SJSA1 (cell line): ENCODE measurements at regions not wholly inside any gene's neighbourhood (a gene's known extent, or its start where the extent isn't known, plus 50 kb on each side); places are given as distances from the start of the nearest gene placed in this dataset.
A peak's percentile ranks its signal among the peaks of the same experiment; 100 is the strongest.

Experiments
- DNase-seq, 2 experiments: peaks; one replicate each; pipeline ENCODE4 v3.0.0-alpha.2; 2015 to 2020; ENCODE audit warnings: low spot score in 2 of 2, low read depth in 1 of 2
- H3K27ac ChIP-seq: fragments of 250-450 bp; sonication (Bioruptor Pico); 2 replicates; pipeline ENCODE4 v1.5.1; 2020; ENCODE audit warnings: mild to moderate bottlenecking, moderate library complexity
- H3K27me3 ChIP-seq: fragments of 250-450 bp; sonication (Bioruptor Pico); replicated peaks from 2 replicates; pipeline ENCODE4 v1.5.1; 2020; ENCODE audit warnings: mild to moderate bottlenecking, moderate library complexity
- H3K36me3 ChIP-seq: fragments of 250-450 bp; sonication (Bioruptor Pico); 2 replicates; pipeline ENCODE4 v1.5.1; 2020; ENCODE audit warnings: mild to moderate bottlenecking
- H3K4me1 ChIP-seq: fragments of 250-450 bp; sonication (Bioruptor Pico); replicated peaks from 2 replicates; pipeline ENCODE4 v1.6.1; 2021; ENCODE audit warnings: mild to moderate bottlenecking
- H3K4me3 ChIP-seq: fragments of 250-450 bp; sonication (Bioruptor Pico); 2 replicates; pipeline ENCODE4 v1.5.1; 2020; ENCODE audit warnings: mild to moderate bottlenecking
- H3K9me3 ChIP-seq: fragments of 250-450 bp; sonication (Bioruptor Pico); replicated peaks from 2 replicates; pipeline ENCODE4 v1.5.1; 2020; ENCODE audit warnings: mild to moderate bottlenecking

DNA sequence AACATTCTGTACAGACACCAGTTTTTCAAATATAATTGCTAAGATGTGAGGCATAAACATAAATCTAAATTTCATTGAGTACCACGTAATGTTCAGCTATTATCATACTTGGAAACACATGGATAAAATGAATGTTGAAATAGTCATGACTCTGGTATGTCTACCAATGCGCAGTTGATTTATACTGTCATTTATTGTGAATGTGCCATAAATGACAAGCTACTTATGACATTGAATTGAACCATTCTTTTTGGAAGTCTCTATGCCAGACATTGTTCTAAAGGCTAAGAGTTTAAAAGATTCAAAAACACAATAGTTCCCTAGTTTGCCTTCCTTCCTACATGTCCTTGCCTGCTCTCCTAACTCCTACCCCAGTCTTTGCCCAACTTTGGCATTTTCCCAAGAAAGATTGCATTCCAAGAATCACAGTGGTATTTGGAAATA lies 96.6 kb upstream of the DMD start:
- H3K4me3 ChIP-seq = no peak overlapping the region
- H3K4me1 ChIP-seq = no peaks in the 10 kb centered on the region
- H3K9me3 ChIP-seq = no peaks in the 10 kb centered on the region
- H3K27me3 ChIP-seq = no peaks in the 10 kb centered on the region
- peak in 1 of 2 experiments; percentile 19 for DNase-seq
- peak overlapping the region; percentile 31; the same call in 1 of the 2 replicates for H3K27ac ChIP-seq
- no peaks in the 10 kb centered on the region for H3K36me3 ChIP-seq

- Histone ChIP-seq H3K4me1 (no peaks in the 10 kb centered on the region), H3K9me3 (no peaks in the 10 kb centered on the region), H3K36me3 (no peaks in the 10 kb centered on the region), H3K27me3 (no peaks in the 10 kb centered on the region), H3K27ac (no peak overlapping the region), H3K4me3 (no peak overlapping the region)
- DNase-seq = no peak
Measured at GRCh38 chrX:33298622-33299021, 87.3 kb upstream of the DMD start.

GRCh38 chrX:33285550-33285949 lies 74.2 kb upstream of the DMD start:
- no peaks in the 10 kb centered on the region for H3K4me1 ChIP-seq
- no peak overlapping the region for H3K4me3 ChIP-seq
- no peaks in the 10 kb centered on the region for H3K36me3 ChIP-seq
- H3K9me3 ChIP-seq = no peaks in the 10 kb centered on the region
- H3K27me3 ChIP-seq = no peaks in the 10 kb centered on the region
- DNase-seq = no peak
- no peak overlapping the region for H3K27ac ChIP-seq

GRCh38 chrX:33277046-33277445 lies 65.7 kb upstream of the DMD start:
- Histone ChIP-seq H3K27ac (no peak overlapping the region), H3K4me3 (no peak overlapping the region), H3K36me3 (no peaks in the 10 kb centered on the region), H3K9me3 (no peaks in the 10 kb centered on the region), H3K4me1 (no peaks in the 10 kb centered on the region), H3K27me3 (no peaks in the 10 kb centered on the region)
- no peak for DNase-seq

- Histone ChIP-seq H3K4me3 (no peak overlapping the region), H3K36me3 (no peaks in the 10 kb centered on the region), H3K27ac (no peak overlapping the region), H3K27me3 (no peaks in the 10 kb centered on the region), H3K9me3 (no peaks in the 10 kb centered on the region), H3K4me1 (no peaks in the 10 kb centered on the region)
- DNase-seq = no peak
Measured at GRCh38 chrX:33273535-33273934, 62.2 kb upstream of the DMD start.

- Histone ChIP-seq H3K9me3 (no peaks in the 10 kb centered on the region), H3K27me3 (no peaks in the 10 kb centered on the region), H3K27ac (no peak overlapping the region), H3K4me3 (no peak overlapping the region), H3K36me3 (no peaks in the 10 kb centered on the region), H3K4me1 (no peaks in the 10 kb centered on the region)
- DNase-seq = no peak
Measured at GRCh38 chrX:33272986-33273385, 61.6 kb upstream of the DMD start.
